Ovary (tissue), 3 donors: ENCODE measurements at regions not wholly inside any gene's neighbourhood (a gene's known extent, or its start where the extent isn't known, plus 50 kb on each side); places are given as distances from the start of the nearest gene placed in this dataset.

ENCODE experiments used
- CTCF ChIP-seq, 3 donors: fragments of 450-650 bp in 2 of 3; fragments of 200-600 bp in 1 of 3; IDR thresholded peaks; one replicate each; pipeline versions ENCODE4 v1.5.1 to v1.8.0; 2016 to 2022; ENCODE audit warnings: antibody characterized with exemption in 3 of 3, mild to moderate bottlenecking in 1 of 3
- POLR2A ChIP-seq: fragments of 450-650 bp; IDR thresholded peaks from one replicate; pipeline ENCODE4 v1.6.1; 2017; ENCODE audit warnings: antibody characterized with exemption, mild to moderate bottlenecking, moderate library complexity
- donor health status: DM: no; HTN: no; CAD: no.

GRCh38 chr4:22607382-22607781 is 85.4 kb upstream of the GBA3 start:
- TF ChIP-seq CTCF (IDR thresholded peaks at IDR 0.05) (no peak), POLR2A (no peak)
